SK-N-SH treated with all-trans-retinoic acid at 6 μM for 48 hours (cell line): ENCODE measurements at regions not wholly inside any gene's neighbourhood (a gene's known extent, or its start where the extent isn't known, plus 50 kb on each side); places are given as distances from the start of the nearest gene placed in this dataset.

ENCODE experiments used
- ATAC-seq: fragments of 200-7000 bp; cut with Tn5 transposase; 3 replicates; pipeline ENCODE4 v1.9.1; 2020; ENCODE audit warnings: mild to moderate bottlenecking, moderate library complexity
- ARNTL ChIP-seq: fragments of 450-650 bp; formaldehyde crosslinking; IDR thresholded peaks from 2 replicates; pipeline ENCODE4 v1.5.0; 2020; ENCODE audit warnings: low read depth, mild to moderate bottlenecking, moderate library complexity, borderline replicate concordance
- BACH2 ChIP-seq: fragments of 250-450 bp; sonication (Bioruptor Pico); IDR thresholded peaks from 2 replicates; pipeline ENCODE4 v1.9.0; 2021; ENCODE audit warnings: mild to moderate bottlenecking, borderline replicate concordance
- CSDC2 ChIP-seq: fragments of 250-450 bp; sonication (Bioruptor Pico); IDR thresholded peaks from 2 replicates; pipeline ENCODE4 v1.5.0; 2020; ENCODE audit warnings: mild to moderate bottlenecking, moderate library complexity
- ESRRG ChIP-seq: fragments of 250-450 bp; sonication (Bioruptor Pico); IDR thresholded peaks from 2 replicates; pipeline ENCODE4 v1.6.1; 2021; ENCODE audit warnings: mild to moderate bottlenecking
- GLIS3 ChIP-seq: fragments of 250-450 bp; sonication (Bioruptor Pico); IDR thresholded peaks from 2 replicates; pipeline ENCODE4 v1.5.0; 2020; ENCODE audit warnings: mild to moderate bottlenecking, moderate library complexity
- ISL1 ChIP-seq: fragments of 250-450 bp; sonication (Bioruptor Pico); IDR thresholded peaks from 2 replicates; pipeline ENCODE4 v2.1.2; 2022; ENCODE audit warnings: mild to moderate bottlenecking, moderate library complexity
- OSR1 ChIP-seq: fragments of 250-450 bp; sonication (Bioruptor Pico); IDR thresholded peaks from 2 replicates; pipeline ENCODE4 v1.8.0; 2022; ENCODE audit warnings: moderate library complexity, mild to moderate bottlenecking, inconsistent platforms
- PPARA ChIP-seq: fragments of 250-450 bp; sonication (Bioruptor Pico); IDR thresholded peaks from 2 replicates; pipeline ENCODE4 v1.5.0; 2020; ENCODE audit warnings: mild to moderate bottlenecking, borderline replicate concordance
- RARB ChIP-seq: fragments of 250-450 bp; sonication (Bioruptor Pico); IDR thresholded peaks from 2 replicates; pipeline ENCODE4 v1.8.0; 2021; ENCODE audit warnings: mild to moderate bottlenecking, moderate library complexity
- SNAI2 ChIP-seq: fragments of 250-450 bp; sonication (Bioruptor Pico); IDR thresholded peaks from 2 replicates; pipeline ENCODE4 v1.5.0; 2020; ENCODE audit warnings: mild to moderate bottlenecking, moderate library complexity
- TCF4 ChIP-seq: fragments of 250-450 bp; sonication (Bioruptor Pico); IDR thresholded peaks from 2 replicates; pipeline ENCODE4 v1.8.0; 2021; ENCODE audit warnings: mild to moderate bottlenecking, moderate library complexity, borderline replicate concordance
- TOX ChIP-seq: fragments of 250-450 bp; sonication (Bioruptor Pico); IDR thresholded peaks from 2 replicates; pipeline ENCODE4 v1.8.0; 2021; ENCODE audit warnings: mild to moderate bottlenecking, moderate library complexity, borderline replicate concordance
- ZC3H10 ChIP-seq: fragments of 250-450 bp; sonication (Bioruptor Pico); IDR thresholded peaks from 2 replicates; pipeline ENCODE4 v1.5.1; 2021; ENCODE audit warnings: mild to moderate bottlenecking, moderate library complexity
- ZFP3 ChIP-seq: fragments of 250-450 bp; sonication (Bioruptor Pico); IDR thresholded peaks from 2 replicates; pipeline ENCODE4 v1.5.0; 2020; ENCODE audit warnings: mild to moderate bottlenecking, moderate library complexity
- ZNF565 ChIP-seq: fragments of 450-650 bp; formaldehyde crosslinking; conservative IDR thresholded peaks from 2 replicates; pipeline ENCODE4 v1.5.0; 2020; ENCODE audit warnings: low read depth, mild to moderate bottlenecking, moderate library complexity
- ZNF70 ChIP-seq: fragments of 450-650 bp; formaldehyde crosslinking; IDR thresholded peaks from 2 replicates; pipeline ENCODE4 v1.5.0; 2020; ENCODE audit warnings: mild to moderate bottlenecking, moderate library complexity
- TF ChIP-seq, protein P1 (sequence below): fragments of 250-450 bp; sonication (Bioruptor Pico); IDR thresholded peaks from 2 replicates; pipeline ENCODE4 v1.8.0; 2021; ENCODE audit warnings: low read depth, mild to moderate bottlenecking, moderate library complexity, borderline replicate concordance
- TF ChIP-seq, protein P2 (sequence below): fragments of 250-450 bp; sonication (Bioruptor Pico); IDR thresholded peaks from 2 replicates; pipeline ENCODE4 v1.5.1; 2021; ENCODE audit warnings: mild to moderate bottlenecking, moderate library complexity
- TF ChIP-seq, protein P3 (sequence below): fragments of 250-450 bp; sonication (Bioruptor Pico); IDR thresholded peaks from 2 replicates; pipeline ENCODE4 v1.5.0; 2020; ENCODE audit warnings: mild to moderate bottlenecking, moderate library complexity
- TF ChIP-seq, protein P4 (sequence below): fragments of 250-450 bp; sonication (Bioruptor Pico); IDR thresholded peaks from 2 replicates; pipeline ENCODE4 v1.5.1; 2020; ENCODE audit warnings: low read depth, mild to moderate bottlenecking, moderate library complexity
- TF ChIP-seq, protein P5 (sequence below): fragments of 250-450 bp; sonication (Bioruptor Pico); IDR thresholded peaks from 2 replicates; pipeline ENCODE4 v1.8.0; 2020; ENCODE audit warnings: mild to moderate bottlenecking, moderate library complexity, borderline replicate concordance

DNA sequence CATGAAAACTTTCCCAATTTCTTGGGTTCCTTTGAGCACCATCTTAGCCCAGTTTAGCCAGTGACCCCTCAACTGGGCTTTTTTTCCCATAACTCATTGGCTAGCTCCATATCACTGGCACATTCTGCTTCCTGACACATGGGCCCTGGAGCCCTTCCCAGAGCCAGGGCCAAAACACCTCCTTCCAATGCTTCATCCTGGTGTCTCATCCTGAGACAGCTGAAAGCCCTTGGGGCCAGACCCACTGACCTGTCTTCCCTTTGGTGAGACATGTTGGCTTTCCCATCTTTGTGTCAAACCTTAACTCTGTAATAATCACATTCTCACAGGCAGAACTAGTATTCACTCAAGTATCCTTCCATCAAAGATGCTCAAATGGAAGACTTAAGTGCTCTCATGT, 82.6 kb upstream of the SMAD3 start:
- TF ChIP-seq TCF4 (no peak), RARB (CRISPR knock-in tag) (no peak), GLIS3 (CRISPR knock-in tag) (no peak), ZNF565 (CRISPR knock-in tag) (no peak), PPARA (CRISPR knock-in tag) (no peak), ARNTL (no peak), BACH2 (no peak), SNAI2 (no peak), ZFP3 (CRISPR knock-in tag) (no peak)
- TF ChIP-seq, protein P1, sequence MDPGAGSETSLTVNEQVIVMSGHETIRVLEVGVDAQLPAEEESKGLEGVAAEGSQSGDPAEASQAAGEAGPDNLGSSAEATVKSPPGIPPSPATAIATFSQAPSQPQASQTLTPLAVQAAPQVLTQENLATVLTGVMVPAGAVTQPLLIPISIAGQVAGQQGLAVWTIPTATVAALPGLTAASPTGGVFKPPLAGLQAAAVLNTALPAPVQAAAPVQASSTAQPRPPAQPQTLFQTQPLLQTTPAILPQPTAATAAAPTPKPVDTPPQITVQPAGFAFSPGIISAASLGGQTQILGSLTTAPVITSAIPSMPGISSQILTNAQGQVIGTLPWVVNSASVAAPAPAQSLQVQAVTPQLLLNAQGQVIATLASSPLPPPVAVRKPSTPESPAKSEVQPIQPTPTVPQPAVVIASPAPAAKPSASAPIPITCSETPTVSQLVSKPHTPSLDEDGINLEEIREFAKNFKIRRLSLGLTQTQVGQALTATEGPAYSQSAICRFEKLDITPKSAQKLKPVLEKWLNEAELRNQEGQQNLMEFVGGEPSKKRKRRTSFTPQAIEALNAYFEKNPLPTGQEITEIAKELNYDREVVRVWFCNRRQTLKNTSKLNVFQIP (CRISPR knock-in tag), result no peak
- TF ChIP-seq, protein P2, sequence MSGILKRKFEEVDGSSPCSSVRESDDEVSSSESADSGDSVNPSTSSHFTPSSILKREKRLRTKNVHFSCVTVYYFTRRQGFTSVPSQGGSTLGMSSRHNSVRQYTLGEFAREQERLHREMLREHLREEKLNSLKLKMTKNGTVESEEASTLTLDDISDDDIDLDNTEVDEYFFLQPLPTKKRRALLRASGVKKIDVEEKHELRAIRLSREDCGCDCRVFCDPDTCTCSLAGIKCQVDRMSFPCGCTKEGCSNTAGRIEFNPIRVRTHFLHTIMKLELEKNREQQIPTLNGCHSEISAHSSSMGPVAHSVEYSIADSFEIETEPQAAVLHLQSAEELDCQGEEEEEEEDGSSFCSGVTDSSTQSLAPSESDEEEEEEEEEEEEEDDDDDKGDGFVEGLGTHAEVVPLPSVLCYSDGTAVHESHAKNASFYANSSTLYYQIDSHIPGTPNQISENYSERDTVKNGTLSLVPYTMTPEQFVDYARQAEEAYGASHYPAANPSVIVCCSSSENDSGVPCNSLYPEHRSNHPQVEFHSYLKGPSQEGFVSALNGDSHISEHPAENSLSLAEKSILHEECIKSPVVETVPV (CRISPR knock-in tag), result no peak
- ATAC-seq, result no peak

DNA sequence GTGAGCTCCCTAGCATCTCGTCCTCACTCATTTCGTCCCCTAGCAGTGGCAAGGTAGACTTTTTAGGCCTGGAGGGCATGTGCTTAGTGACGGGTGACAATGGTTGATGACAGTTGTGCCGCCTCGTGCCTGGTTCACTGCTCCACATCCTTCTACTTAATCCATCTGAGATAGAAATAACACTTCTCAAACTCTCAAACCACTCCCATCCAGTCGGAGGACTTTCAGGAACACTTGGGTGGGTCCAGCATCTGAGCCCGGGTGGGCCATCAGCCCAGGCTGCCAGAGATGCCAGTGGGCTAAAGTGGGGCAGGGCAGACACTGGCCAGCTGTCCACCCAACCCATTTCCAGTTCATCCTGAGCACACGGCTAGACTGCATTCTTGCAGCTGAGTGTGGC, 79.7 kb upstream of the SMAD3 start:
- TF ChIP-seq ZC3H10 (CRISPR knock-in tag) (no peak), TCF4 (no peak), GLIS3 (CRISPR knock-in tag) (no peak)
- no peak for ATAC-seq

DNA sequence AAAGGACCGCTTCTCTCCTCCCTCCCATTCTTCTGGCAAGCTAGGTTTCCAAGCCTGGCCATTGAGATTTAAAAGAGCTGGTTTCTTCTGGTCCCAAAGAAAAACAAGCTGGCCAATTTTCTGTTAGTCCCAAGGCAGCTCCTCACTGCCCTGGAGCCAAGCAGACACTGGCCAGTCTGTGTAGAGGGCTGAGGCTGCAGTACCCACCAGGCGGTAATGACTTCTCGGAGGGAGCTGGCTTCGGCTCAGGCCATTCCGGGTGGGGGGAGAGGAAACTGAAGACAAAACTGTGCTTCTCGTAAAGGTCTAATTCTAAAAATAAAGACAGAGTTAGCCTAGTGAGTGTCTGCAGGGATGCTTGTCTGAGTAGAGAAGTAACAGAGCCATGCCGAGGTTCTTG, 78.5 kb upstream of the SMAD3 start:
- TF ChIP-seq RARB (CRISPR knock-in tag) (no peak), TOX (CRISPR knock-in tag) (no peak), ZFP3 (CRISPR knock-in tag) (no peak), CSDC2 (CRISPR knock-in tag) (no peak), ESRRG (no peak), ZNF70 (CRISPR knock-in tag) (no peak), TCF4 (no peak), OSR1 (CRISPR knock-in tag) (no peak), PPARA (CRISPR knock-in tag) (no peak), ARNTL (no peak), BACH2 (no peak), ISL1 (CRISPR knock-in tag) (no peak)
- TF ChIP-seq, protein P3, sequence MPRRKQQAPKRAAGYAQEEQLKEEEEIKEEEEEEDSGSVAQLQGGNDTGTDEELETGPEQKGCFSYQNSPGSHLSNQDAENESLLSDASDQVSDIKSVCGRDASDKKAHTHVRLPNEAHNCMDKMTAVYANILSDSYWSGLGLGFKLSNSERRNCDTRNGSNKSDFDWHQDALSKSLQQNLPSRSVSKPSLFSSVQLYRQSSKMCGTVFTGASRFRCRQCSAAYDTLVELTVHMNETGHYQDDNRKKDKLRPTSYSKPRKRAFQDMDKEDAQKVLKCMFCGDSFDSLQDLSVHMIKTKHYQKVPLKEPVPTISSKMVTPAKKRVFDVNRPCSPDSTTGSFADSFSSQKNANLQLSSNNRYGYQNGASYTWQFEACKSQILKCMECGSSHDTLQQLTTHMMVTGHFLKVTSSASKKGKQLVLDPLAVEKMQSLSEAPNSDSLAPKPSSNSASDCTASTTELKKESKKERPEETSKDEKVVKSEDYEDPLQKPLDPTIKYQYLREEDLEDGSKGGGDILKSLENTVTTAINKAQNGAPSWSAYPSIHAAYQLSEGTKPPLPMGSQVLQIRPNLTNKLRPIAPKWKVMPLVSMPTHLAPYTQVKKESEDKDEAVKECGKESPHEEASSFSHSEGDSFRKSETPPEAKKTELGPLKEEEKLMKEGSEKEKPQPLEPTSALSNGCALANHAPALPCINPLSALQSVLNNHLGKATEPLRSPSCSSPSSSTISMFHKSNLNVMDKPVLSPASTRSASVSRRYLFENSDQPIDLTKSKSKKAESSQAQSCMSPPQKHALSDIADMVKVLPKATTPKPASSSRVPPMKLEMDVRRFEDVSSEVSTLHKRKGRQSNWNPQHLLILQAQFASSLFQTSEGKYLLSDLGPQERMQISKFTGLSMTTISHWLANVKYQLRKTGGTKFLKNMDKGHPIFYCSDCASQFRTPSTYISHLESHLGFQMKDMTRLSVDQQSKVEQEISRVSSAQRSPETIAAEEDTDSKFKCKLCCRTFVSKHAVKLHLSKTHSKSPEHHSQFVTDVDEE (CRISPR knock-in tag), result no peak
- TF ChIP-seq, protein P4, sequence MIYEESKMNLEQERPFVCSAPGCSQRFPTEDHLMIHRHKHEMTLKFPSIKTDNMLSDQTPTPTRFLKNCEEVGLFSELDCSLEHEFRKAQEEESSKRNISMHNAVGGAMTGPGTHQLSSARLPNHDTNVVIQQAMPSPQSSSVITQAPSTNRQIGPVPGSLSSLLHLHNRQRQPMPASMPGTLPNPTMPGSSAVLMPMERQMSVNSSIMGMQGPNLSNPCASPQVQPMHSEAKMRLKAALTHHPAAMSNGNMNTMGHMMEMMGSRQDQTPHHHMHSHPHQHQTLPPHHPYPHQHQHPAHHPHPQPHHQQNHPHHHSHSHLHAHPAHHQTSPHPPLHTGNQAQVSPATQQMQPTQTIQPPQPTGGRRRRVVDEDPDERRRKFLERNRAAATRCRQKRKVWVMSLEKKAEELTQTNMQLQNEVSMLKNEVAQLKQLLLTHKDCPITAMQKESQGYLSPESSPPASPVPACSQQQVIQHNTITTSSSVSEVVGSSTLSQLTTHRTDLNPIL, result no peak
- TF ChIP-seq, protein P2 (CRISPR knock-in tag), result no peak
- TF ChIP-seq, protein P1 (CRISPR knock-in tag), result no peak
- TF ChIP-seq, protein P5, sequence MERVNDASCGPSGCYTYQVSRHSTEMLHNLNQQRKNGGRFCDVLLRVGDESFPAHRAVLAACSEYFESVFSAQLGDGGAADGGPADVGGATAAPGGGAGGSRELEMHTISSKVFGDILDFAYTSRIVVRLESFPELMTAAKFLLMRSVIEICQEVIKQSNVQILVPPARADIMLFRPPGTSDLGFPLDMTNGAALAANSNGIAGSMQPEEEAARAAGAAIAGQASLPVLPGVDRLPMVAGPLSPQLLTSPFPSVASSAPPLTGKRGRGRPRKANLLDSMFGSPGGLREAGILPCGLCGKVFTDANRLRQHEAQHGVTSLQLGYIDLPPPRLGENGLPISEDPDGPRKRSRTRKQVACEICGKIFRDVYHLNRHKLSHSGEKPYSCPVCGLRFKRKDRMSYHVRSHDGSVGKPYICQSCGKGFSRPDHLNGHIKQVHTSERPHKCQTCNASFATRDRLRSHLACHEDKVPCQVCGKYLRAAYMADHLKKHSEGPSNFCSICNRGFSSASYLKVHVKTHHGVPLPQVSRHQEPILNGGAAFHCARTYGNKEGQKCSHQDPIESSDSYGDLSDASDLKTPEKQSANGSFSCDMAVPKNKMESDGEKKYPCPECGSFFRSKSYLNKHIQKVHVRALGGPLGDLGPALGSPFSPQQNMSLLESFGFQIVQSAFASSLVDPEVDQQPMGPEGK (CRISPR knock-in tag), result no peak
- no peak for ATAC-seq
